ENCODE measurements at regions not wholly inside any gene's neighbourhood (a gene's known extent, or its start where the extent isn't known, plus 50 kb on each side); places are given as distances from the start of the nearest gene placed in this dataset.

DNA sequence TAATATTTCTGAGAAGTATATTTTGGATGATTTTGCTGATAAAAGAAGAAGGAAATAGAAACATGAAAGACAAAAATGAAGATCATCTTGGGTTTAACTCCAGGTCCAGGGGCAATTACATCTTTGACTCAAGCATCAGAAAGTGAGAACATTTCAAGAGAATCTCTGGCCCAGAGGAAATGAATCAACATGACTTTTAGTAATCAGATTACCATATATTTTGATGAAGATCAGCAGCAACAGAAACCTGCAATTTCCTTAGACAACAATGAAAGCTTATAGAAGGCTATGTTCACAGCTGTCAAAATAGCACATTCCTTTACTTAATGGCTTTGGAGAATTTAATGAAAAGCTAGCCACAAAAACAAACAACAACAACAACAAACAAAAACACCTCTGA lies 638.1 kb downstream of the EFNA5 start:
- DNase-seq = no peak
- no peak overlapping the region for H3K27ac ChIP-seq (ENCODE audit: low read depth in 2 of 2, low read length in 1 of 2)
- no peaks in the 10 kb centered on the region for H4K20me1 ChIP-seq (ENCODE audit: insufficient read depth)
- no peaks in the 10 kb centered on the region for H3K79me2 ChIP-seq (ENCODE audit: insufficient read depth)
- no peak overlapping the region for H3K9ac ChIP-seq
- H2AFZ ChIP-seq (ENCODE audit: low read depth) = no peak overlapping the region
- H3K9me2 ChIP-seq = no peaks in the 10 kb centered on the region
- H3K27me3 ChIP-seq (ENCODE audit: insufficient read depth) = no peaks in the 10 kb centered on the region
- H3K4me1 ChIP-seq (ENCODE audit: control insufficient read depth in 1 of 2, insufficient read depth in 2 of 2, low read depth in 1 of 2, low read length in 1 of 2) = no peaks in the 10 kb centered on the region
- POLR2A ChIA-PET = no interaction called here
- H3F3A ChIP-seq (replicated peaks; ENCODE audit: insufficient read depth) = no peaks in the 10 kb centered on the region
- CTCF ChIA-PET = interaction anchor here (0.8 kb wide), 1 partner anchor 9 kb away, joined by 3 read pairs; no protein-coding TSS in a partner anchor
- H3K4me3 ChIP-seq (ENCODE audit: low read depth in 2 of 2, low read length in 1 of 2) = no peak overlapping the region
- no peak overlapping the region for H3K4me2 ChIP-seq
- H3K9me3 ChIP-seq = no peaks in the 10 kb centered on the region
- TF ChIP-seq TAF1 (IDR thresholded peaks at IDR 0.05; ENCODE audit: borderline replicate concordance, low read depth, low read length) = no peak
- no peak for TF ChIP-seq FOSL2 (IDR thresholded peaks at IDR 0.05; ENCODE audit: borderline replicate concordance, low read depth)
- TF ChIP-seq JUND (IDR thresholded peaks at IDR 0.05) = no peak
- no peak for TF ChIP-seq RXRA (IDR thresholded peaks at IDR 0.05; ENCODE audit: borderline replicate concordance, low read depth)
- no peak for TF ChIP-seq EZH2phosphoT487 (IDR thresholded peaks at IDR 0.05; ENCODE audit: borderline replicate concordance, low read depth)
- TF ChIP-seq MEF2A (IDR thresholded peaks at IDR 0.05; ENCODE audit: borderline replicate concordance, low read depth) = no peak
- TF ChIP-seq, protein P1, sequence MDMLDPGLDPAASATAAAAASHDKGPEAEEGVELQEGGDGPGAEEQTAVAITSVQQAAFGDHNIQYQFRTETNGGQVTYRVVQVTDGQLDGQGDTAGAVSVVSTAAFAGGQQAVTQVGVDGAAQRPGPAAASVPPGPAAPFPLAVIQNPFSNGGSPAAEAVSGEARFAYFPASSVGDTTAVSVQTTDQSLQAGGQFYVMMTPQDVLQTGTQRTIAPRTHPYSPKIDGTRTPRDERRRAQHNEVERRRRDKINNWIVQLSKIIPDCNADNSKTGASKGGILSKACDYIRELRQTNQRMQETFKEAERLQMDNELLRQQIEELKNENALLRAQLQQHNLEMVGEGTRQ (IDR thresholded peaks at IDR 0.05; ENCODE audit: borderline replicate concordance, low read depth, low read length) = no peak
- no peak for TF ChIP-seq ZBTB33 (IDR thresholded peaks at IDR 0.05; ENCODE audit: borderline replicate concordance, low read depth)
- TF ChIP-seq, protein P2, sequence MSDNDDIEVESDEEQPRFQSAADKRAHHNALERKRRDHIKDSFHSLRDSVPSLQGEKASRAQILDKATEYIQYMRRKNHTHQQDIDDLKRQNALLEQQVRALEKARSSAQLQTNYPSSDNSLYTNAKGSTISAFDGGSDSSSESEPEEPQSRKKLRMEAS (IDR thresholded peaks at IDR 0.05; ENCODE audit: low read depth) = no peak
- no peak for TF ChIP-seq YY1 (IDR thresholded peaks at IDR 0.05; ENCODE audit: low read depth)
- H3K36me3 ChIP-seq (replicated peaks in 1 of 2; ENCODE audit: control insufficient read depth in 1 of 2, insufficient read depth in 2 of 2, low read length in 1 of 2) = no peaks in the 10 kb centered on the region

GRCh38 chr5:107028938-107029337 lies 641.8 kb downstream of the EFNA5 start:
- DNase-seq = no peak
- Histone ChIP-seq H3K79me2 (ENCODE audit: insufficient read depth) (no peaks in the 10 kb centered on the region), H2AFZ (ENCODE audit: low read depth) (no peak overlapping the region), H3K4me1 (ENCODE audit: control insufficient read depth in 1 of 2, insufficient read depth in 2 of 2, low read depth in 1 of 2, low read length in 1 of 2) (no peaks in the 10 kb centered on the region; a peak in 1 of 4 replicates), H3F3A (replicated peaks; ENCODE audit: insufficient read depth) (no peaks in the 10 kb centered on the region), H3K27me3 (ENCODE audit: insufficient read depth) (no peaks in the 10 kb centered on the region), H3K36me3 (replicated peaks in 1 of 2; ENCODE audit: control insufficient read depth in 1 of 2, insufficient read depth in 2 of 2, low read length in 1 of 2) (no peaks in the 10 kb centered on the region), H3K27ac (ENCODE audit: low read depth in 2 of 2, low read length in 1 of 2) (no peak overlapping the region), H3K9ac (no peak overlapping the region), H3K9me3 (no peaks in the 10 kb centered on the region), H4K20me1 (ENCODE audit: insufficient read depth) (no peaks in the 10 kb centered on the region), H3K4me2 (no peak overlapping the region), H3K9me2 (no peaks in the 10 kb centered on the region), H3K4me3 (ENCODE audit: low read depth in 2 of 2, low read length in 1 of 2) (no peak overlapping the region)
- WGBS (ENCODE audit: low lambda C conversion rate) = 83% methylated on average over 2 of the region's 2 CpGs
- POLR2A ChIA-PET = no interaction called here
- CTCF ChIA-PET = no interaction called here
- TF ChIP-seq JUND (IDR thresholded peaks at IDR 0.05) = no peak
- TF ChIP-seq MEF2A (IDR thresholded peaks at IDR 0.05; ENCODE audit: borderline replicate concordance, low read depth) = no peak
- no peak for TF ChIP-seq FOXJ3 (CRISPR knock-in tag; IDR thresholded peaks at IDR 0.05)
- TF ChIP-seq GATA2 (CRISPR knock-in tag; IDR thresholded peaks at IDR 0.05) = no peak
- TF ChIP-seq SMC3 (IDR thresholded peaks at IDR 0.05; ENCODE audit: low read depth, low read length) = no peak
- TF ChIP-seq MXI1 (IDR thresholded peaks at IDR 0.05; ENCODE audit: low read depth, low read length) = no peak
- TF ChIP-seq CTCF (IDR thresholded peaks at IDR 0.05) = no peak
- TF ChIP-seq FOSL2 (IDR thresholded peaks at IDR 0.05; ENCODE audit: borderline replicate concordance, low read depth) = no peak
- TF ChIP-seq, protein P3, sequence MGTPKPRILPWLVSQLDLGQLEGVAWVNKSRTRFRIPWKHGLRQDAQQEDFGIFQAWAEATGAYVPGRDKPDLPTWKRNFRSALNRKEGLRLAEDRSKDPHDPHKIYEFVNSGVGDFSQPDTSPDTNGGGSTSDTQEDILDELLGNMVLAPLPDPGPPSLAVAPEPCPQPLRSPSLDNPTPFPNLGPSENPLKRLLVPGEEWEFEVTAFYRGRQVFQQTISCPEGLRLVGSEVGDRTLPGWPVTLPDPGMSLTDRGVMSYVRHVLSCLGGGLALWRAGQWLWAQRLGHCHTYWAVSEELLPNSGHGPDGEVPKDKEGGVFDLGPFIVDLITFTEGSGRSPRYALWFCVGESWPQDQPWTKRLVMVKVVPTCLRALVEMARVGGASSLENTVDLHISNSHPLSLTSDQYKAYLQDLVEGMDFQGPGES (IDR thresholded peaks at IDR 0.05; ENCODE audit: low read depth, low read length) = no peak
- no peak for TF ChIP-seq RXRA (IDR thresholded peaks at IDR 0.05; ENCODE audit: borderline replicate concordance, low read depth)
- TF ChIP-seq RCOR1 (IDR thresholded peaks at IDR 0.05; ENCODE audit: low read length) = no peak
- TF ChIP-seq POLR2AphosphoS5 (IDR thresholded peaks at IDR 0.05; ENCODE audit: low read depth, low read length) = no peak
